ENCODE measurements at regions not wholly inside any gene's neighbourhood (a gene's known extent, or its start where the extent isn't known, plus 50 kb on each side); places are given as distances from the start of the nearest gene placed in this dataset.

GRCh38 chr6:91242614-91242949 is 655.7 kb upstream of the MAP3K7 start:
- no peak for FAIRE-seq
- Histone ChIP-seq H3K4me1 (no peaks in the 10 kb centered on the region), H3K4me3 (no peak overlapping the region), H3K4me2 (no peak overlapping the region), H3K27ac (no peak overlapping the region), H3K9me3 (no peaks in the 10 kb centered on the region)
- WGBS (ENCODE audit: missing lambda C conversion rate), result 0% methylated on average over 3 of the region's 3 CpGs
- POLR2A ChIA-PET, result no interaction called here
- no peak for ATAC-seq
- no peak for DNase-seq (ENCODE audit: low read depth in 1 of 2, low spot score in 1 of 2)
- CTCF ChIA-PET, result no interaction called here
- TF ChIP-seq RFX5 (IDR thresholded peaks at IDR 0.05), result no peak

- Histone ChIP-seq H3K9me3 (no peaks in the 10 kb centered on the region), H3K4me1 (no peaks in the 10 kb centered on the region), H3K4me2 (no peak overlapping the region), H3K27ac (no peak overlapping the region), H3K4me3 (no peak overlapping the region)
- TF ChIP-seq ZC3H11A (IDR thresholded peaks at IDR 0.05) (no peak), SMC3 (IDR thresholded peaks at IDR 0.05) (no peak), ELK1 (IDR thresholded peaks at IDR 0.05; ENCODE audit: low read depth, low read length) (no peak), BHLHE40 (IDR thresholded peaks at IDR 0.05; ENCODE audit: low read depth, low read length) (no peak)
- DNase-seq (ENCODE audit: low read depth in 1 of 2, low spot score in 1 of 2) (no peak), ATAC-seq (no peak), FAIRE-seq (no peak)
- 5% methylated on average over 6 of the region's 6 CpGs for WGBS (ENCODE audit: missing lambda C conversion rate)
- CTCF ChIA-PET, result no interaction called here
- POLR2A ChIA-PET, result no interaction called here
Measured at GRCh38 chr6:91241946-91242613, 655.2 kb upstream of the MAP3K7 start.

GRCh38 chr6:91240878-91241603 is 654.2 kb upstream of the MAP3K7 start:
- Histone ChIP-seq H3K9me3 (no peaks in the 10 kb centered on the region), H3K27ac (no peak overlapping the region), H3K4me1 (no peaks in the 10 kb centered on the region), H3K4me2 (no peak overlapping the region), H3K4me3 (no peak overlapping the region)
- DNase-seq (ENCODE audit: low read depth in 1 of 2, low spot score in 1 of 2) (no peak), ATAC-seq (no peak), FAIRE-seq (no peak)
- WGBS (ENCODE audit: missing lambda C conversion rate), result 0% methylated on average over 1 of the region's 1 CpG
- ChIA-PET CTCF (no interaction called here), POLR2A (no interaction called here)
- TF ChIP-seq MAFK (IDR thresholded peaks at IDR 0.05; ENCODE audit: partially characterized antibody), result peak; percentile 16
- TF ChIP-seq MYC (IDR thresholded peaks at IDR 0.05; ENCODE audit: borderline replicate concordance, low read length), result no peak

- no peak overlapping the region for H3K27ac ChIP-seq
- TF ChIP-seq TFCP2L1 (CRISPR knock-in tag; IDR thresholded peaks at IDR 0.05) (no peak), JUN (IDR thresholded peaks at IDR 0.05) (no peak), MAZ (IDR thresholded peaks at IDR 0.05; ENCODE audit: borderline replicate concordance, low read depth, low read length) (no peak)
- DNase-seq (ENCODE audit: low read depth in 1 of 2, low spot score in 1 of 2) (no peak), ATAC-seq (no peak), FAIRE-seq (no peak)
- no peak overlapping the region for H3K4me3 ChIP-seq
- WGBS (ENCODE audit: missing lambda C conversion rate), result 28% methylated on average over 7 of the region's 7 CpGs
- no peaks in the 10 kb centered on the region for H3K9me3 ChIP-seq
- no peak overlapping the region for H3K4me2 ChIP-seq
- ChIA-PET CTCF (no interaction called here), POLR2A (no interaction called here)
- H3K4me1 ChIP-seq, result no peaks in the 10 kb centered on the region
Measured at GRCh38 chr6:91221072-91221720, 634.3 kb upstream of the MAP3K7 start.

- Histone ChIP-seq H3K4me3 (no peak overlapping the region), H3K9me3 (no peaks in the 10 kb centered on the region), H3K4me2 (no peak overlapping the region), H3K4me1 (no peaks in the 10 kb centered on the region), H3K27ac (no peak overlapping the region)
- POLR2A ChIA-PET, result no interaction called here
- CTCF ChIA-PET, result no interaction called here
- DNase-seq (ENCODE audit: low read depth in 1 of 2, low spot score in 1 of 2), result no peak
- FAIRE-seq, result no peak
- no peak for ATAC-seq
- WGBS (ENCODE audit: missing lambda C conversion rate), result 0% methylated on average over 5 of the region's 5 CpGs
- TF ChIP-seq RFX5 (IDR thresholded peaks at IDR 0.05) (no peak), FOSB (CRISPR knock-in tag; IDR thresholded peaks at IDR 0.05) (no peak), ZFP36 (IDR thresholded peaks at IDR 0.05; ENCODE audit: borderline replicate concordance, partially characterized antibody) (no peak), USF2 (IDR thresholded peaks at IDR 0.05) (no peak), REST (IDR thresholded peaks at IDR 0.05) (no peak), EHF (CRISPR knock-in tag; IDR thresholded peaks at IDR 0.05) (no peak), ATOH8 (CRISPR knock-in tag; IDR thresholded peaks at IDR 0.05; ENCODE audit: low read depth) (no peak), PHF8 (IDR thresholded peaks at IDR 0.05; ENCODE audit: borderline replicate concordance, low read depth) (no peak), HOXB5 (CRISPR knock-in tag; IDR thresholded peaks at IDR 0.05) (no peak)
Measured at GRCh38 chr6:91213229-91213901, 626.5 kb upstream of the MAP3K7 start.
